Fibroblast of upper back skin (primary cell): ENCODE measurements at regions not wholly inside any gene's neighbourhood (a gene's known extent, or its start where the extent isn't known, plus 50 kb on each side); places are given as distances from the start of the nearest gene placed in this dataset.

Source experiments
- DNase-seq: peaks from one replicate; pipeline ENCODE4 v3.0.0-alpha.2; 2013

DNA sequence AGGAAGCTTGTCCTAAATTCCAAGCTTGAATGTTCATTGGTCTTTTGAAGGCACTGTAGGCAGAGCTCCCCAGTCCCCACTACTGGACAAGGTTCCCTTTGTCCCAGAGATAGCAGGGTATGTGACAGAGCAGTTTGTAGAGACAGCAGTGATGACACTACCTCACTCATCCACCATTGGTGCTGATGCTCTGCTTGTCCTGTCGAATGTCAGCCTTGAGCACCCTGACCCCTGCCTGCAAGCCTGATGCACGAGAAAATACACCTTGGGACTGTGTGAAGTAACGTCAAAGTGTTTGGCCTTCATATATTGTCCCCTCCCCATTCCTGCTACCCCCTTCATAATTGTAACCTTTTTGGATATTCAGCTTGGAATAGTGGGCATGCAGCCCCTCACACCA lies 188.9 kb upstream of the EOLA2 start:
- no peak for DNase-seq

DNA sequence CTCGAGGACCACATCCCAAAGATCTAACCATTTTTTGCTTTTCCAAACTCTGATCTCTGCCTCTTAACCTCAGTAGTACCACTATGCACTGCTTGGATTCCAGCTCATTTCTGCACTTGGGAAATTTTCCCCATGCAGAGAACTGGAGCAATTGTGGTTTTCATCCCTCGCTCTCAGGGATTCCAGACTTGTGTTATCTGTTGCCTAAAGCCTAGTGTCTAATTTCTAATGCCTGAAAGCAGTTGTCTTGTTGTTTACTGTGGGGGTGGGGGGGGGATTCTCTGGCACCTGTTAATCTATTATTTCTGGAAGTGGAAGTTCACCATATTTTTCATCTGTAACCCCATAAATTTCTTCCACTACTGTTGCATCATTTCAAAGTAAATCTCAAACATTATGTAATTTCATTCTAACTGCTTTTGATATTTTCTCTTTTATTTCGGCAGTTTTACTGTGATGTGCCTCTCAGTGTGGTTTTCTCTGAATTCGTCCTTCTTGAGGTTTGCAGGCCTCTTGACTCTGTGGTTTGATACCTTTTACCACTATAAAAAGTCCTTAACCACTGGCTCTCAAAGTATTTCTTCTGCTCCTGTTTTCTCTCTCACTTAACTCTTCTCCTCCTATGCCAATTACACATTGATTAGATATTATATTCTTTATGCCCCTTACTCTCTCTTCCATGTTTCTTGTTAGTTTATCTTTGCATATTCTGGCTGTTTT lies 205.6 kb upstream of the EOLA2 start:
- DNase-seq = no peak

DNA sequence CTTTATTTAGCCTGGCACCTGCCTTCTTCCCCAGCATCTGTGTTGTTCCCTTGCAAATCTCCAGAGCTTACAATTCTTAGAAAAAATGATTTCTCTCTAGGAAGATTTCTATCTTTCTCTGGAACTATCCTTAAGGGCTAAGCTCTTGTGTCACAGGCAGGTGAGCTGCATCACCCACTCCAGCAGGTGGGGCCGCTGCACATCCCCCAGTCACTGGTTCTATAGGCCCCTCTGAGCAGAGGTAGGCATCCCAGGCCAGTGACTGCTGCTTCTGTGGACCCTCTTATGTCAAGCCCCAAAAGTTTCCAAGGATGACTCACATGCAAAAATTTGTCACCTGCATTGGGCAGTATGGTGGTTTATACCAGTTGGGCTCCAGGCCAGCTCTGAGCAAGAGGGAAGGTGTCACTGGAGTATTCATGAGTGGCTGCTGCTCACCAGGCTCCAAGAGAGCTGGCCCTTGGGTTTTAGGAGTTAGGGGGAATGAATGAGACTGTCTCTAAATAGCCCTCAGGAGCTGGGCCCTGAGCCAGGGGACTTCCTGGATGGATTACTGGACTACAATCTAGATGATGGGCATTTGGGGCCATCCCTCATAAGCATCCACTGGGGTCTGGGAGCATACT lies 208.1 kb upstream of the EOLA2 start:
- DNase-seq = no peak

DNA sequence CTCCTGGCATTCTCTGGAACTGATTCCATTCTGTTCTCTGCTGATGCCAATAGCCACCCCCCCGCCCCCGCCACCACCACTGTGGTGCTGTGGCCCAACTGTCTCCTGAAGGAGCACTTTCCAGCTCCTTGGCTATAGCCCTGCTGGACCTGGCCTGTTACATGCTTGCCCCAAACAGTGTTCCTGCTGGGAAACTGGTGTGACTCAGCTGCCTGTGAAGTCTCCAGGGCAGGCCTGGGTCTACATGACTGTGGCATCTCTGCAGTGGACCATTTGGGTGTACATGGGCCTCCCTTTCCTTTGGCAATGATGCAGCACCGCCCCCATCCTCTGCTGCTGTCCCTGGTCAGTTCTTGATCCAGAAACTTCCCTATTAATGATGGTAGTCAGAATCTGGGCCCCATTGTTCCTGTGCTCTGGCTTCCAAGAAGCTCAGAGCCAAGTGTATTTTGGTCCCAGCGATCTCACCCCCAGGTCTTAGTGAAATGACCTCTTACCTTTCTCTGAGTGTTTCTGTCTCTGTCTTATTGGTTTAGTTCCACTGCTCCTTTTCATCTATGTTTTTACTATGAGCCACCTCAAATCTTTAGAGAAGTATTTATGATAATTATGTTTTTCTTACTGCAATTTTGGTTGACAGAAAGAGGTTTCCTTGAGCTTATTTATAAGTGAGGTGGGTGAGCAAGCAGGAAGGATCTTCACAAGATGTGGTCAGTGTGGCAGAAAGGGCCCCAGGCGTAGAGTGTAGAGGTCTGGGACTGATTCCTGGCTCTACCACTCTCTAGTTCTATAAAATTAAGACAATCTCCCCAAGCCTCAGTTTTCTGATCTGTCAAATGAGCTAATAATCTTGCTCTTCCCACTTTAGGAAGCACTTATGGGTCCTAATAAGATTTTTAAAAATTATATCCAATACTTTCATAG lies 210.7 kb upstream of the EOLA2 start:
- no peak for DNase-seq

DNA sequence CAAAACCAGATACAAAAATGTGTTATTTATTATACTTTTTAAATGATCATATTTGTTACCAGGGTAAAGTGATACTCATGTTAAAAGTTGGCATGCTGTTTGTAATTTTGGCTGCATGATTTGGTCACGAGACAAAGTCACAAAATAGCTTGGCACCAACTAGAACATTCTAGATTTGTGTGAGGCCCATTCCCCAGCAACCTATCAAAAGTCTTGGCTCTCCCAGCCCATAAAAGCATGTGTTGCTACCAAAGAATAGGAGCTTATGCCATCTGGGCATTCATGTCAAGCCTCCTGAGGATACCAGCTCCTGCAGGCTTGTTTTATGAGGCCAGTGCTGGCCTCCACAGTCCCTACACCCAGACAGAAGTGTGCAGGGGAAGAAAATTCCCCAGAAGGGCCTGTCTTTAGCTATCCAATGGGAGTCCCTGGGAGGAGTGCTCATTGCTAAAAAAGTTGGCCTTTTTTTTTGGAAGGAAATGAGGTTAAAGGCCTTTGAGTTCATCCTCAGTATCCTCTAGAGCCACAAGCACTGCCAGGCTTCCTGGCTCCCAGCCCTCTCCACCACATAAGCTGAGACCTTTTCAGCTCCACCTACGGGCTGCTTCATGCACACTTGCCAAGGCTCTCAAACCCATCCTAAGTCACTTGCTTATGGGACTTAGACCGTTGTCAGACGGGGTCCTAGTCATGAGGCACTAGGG lies 211.9 kb upstream of the EOLA2 start:
- no peak for DNase-seq

DNA sequence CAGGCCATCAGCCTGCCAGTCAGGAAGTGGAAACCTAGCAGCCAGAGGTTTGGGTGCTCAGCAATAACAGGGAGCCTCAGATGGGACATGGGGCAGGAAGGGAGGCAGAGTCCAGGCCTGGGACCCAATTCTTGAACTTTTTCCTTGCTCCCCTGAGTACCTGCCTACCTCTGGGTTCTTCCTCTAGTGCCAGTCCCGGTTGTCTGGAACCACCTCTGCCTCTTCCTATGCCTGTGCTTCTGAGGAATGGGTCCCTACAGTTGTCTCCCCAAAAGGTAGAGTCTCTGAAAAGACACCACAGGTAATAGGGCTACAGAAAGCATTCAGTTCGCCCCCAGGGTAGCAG lies 212.4 kb upstream of the MAMLD1 start:
- no peak for DNase-seq

DNA sequence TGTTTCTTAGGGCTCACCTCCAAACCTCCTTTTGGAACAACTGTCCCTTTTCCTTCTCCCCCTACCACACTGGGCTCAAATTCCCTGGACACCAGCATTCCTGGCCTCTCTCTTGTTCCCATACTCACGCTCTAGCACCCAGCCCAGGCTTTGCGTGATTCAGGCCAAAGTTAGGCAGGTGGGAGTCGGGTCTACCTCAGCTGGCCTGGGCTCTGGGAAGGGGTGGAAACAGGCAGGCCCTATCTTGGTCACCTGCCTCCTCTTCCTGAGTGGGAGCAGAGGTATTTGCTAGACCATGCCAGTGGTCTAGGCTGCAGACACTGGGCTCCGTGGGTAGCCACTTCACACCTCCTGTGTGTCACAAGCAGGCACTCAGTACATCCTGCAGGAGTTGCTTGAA lies 211.1 kb upstream of the MAMLD1 start:
- DNase-seq = no peak

DNA sequence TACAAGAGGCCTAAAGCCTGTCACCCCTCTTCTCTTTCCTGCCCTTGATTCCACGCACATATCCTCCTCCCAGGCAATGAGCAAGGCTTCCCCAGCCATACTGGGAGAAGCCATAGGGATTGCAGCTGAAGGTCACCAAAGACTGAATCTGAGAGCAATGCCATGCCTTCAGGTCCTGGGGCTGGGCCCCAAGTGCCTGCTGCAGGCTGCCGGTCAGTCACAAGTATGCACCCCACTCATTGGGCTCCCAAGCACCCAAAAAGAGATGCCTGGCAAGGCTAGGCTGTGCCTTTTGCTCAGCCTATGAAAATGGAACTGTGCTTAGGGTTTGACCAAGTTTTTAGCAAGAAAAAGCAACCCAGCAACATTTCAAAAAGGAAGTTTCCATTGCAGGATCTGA lies 210.6 kb upstream of the MAMLD1 start:
- no peak for DNase-seq

DNA sequence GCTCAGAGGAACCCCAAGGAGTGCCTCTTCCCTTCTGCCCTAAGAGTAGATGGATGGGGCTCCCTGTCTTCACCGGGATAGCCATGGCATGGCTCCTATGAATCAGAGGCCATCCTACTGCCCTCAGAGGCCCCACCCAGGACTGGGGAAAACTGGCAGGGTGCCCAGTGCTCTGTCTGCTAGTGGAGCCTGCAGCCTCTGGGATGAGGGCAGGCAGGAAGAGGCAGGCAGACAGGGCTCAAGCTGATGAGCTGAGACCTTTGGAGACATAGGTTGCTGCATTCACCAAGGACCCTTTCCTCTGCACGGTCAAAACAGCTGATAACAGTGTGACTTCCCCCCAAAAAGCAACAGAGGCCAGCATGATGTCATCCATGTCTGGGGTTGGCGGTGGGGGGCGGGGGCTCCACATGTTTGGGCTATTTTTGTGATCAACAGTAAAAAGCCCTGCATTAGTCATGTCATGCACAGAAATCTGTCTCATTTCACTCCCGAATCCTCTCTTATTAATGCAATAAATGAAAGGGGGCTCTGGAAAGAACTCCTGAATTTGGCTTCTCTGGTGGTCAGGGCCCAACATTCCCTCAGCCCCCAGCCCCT lies 207.6 kb upstream of the MAMLD1 start:
- peak; percentile 65 for DNase-seq

DNA sequence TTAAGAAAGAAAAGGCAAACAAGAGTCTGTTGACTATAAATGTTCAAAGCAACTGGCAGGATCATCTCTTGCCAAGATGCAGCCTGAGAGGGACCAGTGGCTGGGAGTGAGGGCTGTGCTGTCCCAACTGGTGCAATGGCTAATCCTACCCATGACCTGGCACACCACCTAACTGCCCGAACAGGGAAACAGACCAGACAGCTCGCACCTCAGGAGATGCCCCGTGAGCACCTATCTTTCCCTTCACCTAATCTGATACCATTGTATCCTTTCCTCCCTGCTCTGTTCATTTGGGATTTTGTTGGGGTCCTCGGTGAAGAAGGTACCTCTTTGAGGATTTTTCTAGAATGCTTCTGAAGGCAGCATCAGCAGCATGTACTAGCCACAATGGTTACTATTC lies 206.5 kb upstream of the MAMLD1 start:
- no peak for DNase-seq

DNA sequence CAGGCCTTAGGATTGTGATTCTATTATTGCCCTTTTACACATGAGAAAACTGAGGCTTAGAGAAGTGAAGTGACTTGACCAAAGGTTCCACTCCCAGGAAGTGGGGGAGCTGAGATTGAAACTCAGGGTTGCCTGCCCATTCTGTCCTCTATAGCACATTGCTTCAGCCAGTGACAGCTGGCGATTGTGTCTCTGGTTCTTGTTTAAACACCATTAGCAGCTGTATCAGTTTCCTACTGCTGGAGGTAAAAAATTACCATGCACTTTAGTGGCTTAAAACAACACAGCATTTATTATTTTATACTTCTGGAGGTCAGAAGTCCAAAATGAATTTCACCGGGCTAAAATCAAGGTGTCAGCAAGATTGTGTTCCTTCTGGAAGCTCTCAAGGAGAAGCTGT lies 205.8 kb upstream of the MAMLD1 start:
- no peak for DNase-seq

DNA sequence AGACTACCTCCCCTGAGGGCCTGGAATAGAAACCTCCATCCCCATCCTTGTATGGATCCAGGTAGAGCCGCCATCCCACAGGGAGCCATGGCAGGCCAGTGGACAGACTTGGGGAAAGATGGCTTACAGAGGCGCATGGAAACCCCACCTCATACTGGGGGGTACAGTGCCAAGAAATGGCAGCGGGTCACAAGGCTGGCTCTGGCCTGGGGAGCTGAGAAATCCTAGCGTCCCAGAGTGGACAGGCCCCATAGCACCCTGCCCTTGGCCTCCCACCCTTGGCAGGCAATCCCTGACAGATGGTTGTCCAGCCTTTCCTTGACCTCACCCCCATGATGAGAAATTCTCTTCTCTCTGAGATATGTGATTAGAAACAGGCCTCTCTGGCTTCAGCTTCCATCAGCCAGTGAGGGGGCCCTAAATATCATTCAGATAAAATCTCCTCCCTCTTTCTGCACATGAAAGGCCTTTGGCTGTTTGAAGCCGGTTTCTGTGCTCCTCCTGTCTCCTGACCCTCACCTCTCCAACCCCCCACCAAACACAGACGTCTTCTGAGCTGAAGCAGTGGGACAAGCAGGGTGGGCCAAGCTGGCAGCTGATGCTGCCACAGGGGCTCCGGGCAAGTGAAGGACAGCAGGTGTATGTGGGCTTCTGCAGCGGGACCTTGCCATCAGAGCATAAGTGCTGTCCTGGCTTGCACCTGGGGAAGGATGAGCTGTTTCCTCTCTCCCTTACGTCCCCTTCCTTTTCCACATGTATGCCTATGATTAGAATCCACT lies 204.4 kb upstream of the MAMLD1 start:
- DNase-seq = no peak

DNA sequence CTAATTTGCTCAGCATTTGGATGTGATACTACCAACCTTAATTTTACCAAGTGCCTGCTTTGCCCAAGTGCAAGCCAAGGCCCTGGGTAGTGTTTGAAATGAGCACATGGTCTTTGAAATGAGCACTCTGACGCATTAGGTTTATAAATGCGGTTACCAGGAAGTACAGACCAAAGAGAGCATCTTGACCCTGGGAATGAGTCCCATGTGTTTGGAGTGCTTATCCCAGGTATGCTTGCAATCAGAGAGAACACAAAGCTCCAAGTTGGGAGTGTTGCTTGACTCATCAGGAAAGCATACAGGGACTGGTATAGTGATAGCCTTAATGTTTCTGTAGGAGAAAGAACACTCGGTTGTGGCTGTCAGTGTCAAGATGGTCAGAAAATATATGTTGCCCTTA lies 203.6 kb upstream of the MAMLD1 start:
- DNase-seq = peak; percentile 41

DNA sequence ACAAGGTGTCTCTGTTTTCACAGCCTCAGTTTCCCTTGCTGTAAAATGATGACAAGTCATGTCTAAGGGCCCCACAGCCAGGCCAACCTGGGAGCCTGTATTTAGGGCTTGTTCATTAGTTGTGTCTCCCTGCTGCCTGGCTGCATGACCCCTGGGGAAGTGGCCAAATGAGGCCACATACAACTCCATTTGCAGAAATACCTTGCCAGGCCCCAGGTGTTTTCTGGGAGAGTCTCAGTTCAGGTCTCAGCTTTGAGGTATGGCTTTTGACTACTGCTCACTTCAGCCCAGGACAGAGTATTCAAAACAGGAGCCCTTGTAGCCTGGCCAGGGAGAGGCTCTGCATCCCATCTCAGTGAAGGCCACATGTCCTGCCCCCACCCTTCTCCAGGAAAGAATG lies 202.5 kb upstream of the MAMLD1 start:
- no peak for DNase-seq

DNA sequence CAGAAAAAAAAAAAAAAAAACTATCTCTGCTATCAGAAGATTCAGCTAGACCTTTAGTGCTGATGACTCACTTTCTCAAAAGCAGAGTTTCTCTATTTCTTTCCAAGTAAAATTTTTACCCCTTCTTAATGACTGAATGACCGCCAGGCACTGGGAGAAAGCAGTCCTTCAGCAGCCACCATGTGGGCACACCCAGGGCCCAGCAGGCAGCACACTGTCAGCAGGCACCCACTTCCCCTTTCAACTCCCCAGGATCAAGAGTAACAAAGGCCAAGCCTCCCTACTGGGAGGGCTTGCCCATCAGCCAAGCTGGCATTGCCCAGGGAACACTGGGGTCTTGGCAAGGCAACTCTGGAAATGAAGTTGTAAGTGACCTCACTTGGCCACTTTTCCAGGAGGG lies 201.9 kb upstream of the MAMLD1 start:
- no peak for DNase-seq

DNA sequence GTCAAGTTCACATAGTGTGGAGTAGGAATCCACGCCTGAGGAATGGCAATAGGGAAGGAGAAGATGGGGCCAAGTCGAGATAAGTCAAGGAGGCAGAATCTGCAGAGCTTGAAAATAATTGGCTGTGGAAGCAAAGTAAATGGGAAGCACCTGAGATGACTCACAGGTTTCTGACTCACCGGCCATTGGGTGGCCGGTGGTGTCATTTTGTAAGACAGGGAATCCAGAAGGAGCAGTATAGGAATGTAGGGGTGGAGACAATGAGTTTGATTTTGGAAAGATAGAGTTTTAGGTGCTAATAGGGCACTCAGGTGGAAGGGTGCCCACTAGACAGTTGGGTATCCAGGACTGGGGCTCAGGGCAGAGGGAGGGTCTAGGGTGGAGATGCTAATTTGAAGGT lies 201.0 kb upstream of the MAMLD1 start:
- no peak for DNase-seq

DNA sequence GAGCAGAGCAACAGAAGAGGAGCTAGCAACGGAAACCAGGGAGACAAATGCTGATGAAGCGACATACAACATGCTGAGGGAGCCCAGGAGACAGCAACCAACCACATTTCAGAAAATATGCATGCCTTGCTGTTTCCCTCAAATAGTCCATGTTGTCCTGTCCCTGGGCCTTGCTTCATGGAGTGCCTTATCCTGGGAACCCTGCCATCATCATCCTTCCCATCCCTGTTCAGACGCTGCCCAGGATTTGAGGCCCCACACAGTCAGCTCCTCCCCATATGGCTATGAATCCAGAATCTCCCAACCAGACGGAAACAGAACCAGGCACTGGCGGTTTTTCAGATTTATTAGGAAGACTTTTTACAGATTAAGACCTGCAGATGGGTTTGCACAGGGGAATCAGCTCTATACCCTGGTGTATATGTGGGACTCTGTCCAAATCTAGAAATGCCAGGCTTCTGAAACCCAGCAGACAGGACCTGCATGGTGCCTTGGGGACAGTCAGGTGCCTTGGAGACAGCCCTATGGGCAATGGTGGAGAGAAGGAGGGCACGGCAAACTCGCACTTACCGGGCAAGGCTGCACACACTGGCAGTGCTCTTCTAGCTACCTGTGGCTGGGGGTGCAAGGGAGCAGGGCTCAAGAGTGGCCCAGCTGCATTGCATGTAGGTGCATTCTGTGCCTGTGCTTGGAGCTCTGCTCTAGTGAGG lies 199.7 kb upstream of the MAMLD1 start:
- DNase-seq = peak; percentile 54

DNA sequence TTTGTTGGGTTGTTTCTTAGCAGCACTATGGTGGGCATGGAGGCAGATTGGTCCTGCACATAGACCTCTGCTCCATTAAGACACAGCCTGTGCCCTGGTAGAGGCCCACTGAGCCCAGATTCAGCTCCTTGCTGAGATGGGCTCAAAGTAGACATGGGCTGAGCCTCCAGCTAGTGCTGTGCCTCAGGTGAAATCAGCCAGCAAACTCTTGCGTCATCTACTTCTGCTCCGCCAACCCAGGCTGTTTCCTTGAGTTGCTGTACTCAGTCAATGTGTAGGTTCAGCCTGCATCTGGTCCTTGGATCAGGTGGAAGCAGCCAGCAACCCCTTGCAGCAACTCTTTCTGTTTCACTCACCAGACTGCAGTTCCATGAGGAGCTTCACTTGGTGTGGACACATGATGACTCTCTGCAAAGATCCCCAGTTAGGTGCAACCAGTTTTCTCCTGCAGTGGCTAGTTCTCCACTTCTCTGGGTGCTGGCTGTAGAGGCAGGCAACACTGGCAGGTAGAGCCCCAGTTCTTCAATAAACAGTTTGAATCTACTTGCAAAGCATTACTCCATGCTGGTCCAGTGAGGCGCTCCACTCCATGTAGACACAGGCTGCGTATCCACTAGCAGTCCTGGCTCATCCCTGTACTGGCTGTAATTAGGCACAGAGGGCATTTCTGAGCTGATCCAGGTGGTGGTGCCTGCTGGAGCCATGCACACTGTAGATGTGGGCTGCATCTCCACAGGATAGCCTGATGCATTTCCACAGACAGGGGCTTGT lies 199.0 kb upstream of the MAMLD1 start:
- no peak for DNase-seq

DNA sequence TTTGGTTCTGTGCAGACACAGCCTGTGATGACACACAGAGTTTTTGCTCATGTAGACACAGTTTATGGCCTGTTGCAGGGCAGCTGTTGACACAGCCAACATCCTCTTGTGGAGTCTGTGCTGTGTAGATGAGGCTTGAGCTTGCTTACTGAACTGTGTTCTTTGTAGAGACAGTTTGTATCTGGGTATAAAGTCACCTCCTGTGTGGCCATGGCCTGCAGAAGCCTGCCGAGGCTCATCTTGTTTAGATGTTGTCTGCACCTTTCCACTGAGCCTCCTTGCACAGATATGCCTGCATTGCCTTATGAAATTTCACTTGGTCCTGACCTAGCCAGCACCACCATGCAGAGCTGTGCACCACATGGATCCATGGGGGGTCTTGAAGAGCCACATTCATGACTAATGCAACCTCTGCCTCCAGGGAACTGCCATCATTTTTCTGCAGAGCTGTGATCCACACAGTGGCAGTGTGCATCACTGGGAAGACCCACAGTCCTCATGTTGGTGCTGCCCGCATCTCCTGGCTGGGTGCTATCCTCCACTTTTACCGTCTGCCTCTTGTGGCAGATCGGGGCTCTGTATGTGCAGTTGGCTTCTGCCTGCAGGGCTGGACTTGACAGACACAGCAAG lies 198.0 kb upstream of the MAMLD1 start:
- DNase-seq = peak; percentile 33
